Keratinocyte (primary cell): ENCODE measurements at regions not wholly inside any gene's neighbourhood (a gene's known extent, or its start where the extent isn't known, plus 50 kb on each side); places are given as distances from the start of the nearest gene placed in this dataset.

Source experiments
- DNase-seq: peaks from one replicate; pipeline ENCODE4 v3.0.0-alpha.2; 2011; ENCODE audit warnings: low read depth, missing footprints, low spot score
- FAIRE-seq: peaks from 2 replicates; lab custom pipeline; 2011; peaks lifted over from hg19 to GRCh38; lab: Jason Lieb, UNC
- H2AFZ ChIP-seq: 2 replicates; pipeline ENCODE4 v1.6.0; 2012; ENCODE audit warnings: low read length, control low read depth, inconsistent platforms; ENCODE audit not compliant: control insufficient read depth
- H3K27ac ChIP-seq: 2 replicates; pipeline ENCODE4 v1.5.1; 2011; ENCODE audit warnings: low read length; ENCODE audit not compliant: control insufficient read depth, insufficient read depth
- H3K27me3 ChIP-seq: 3 replicates; pipeline ENCODE4 v1.6.0; 2011; ENCODE audit warnings: low read length; ENCODE audit not compliant: control insufficient read depth, insufficient read depth; ENCODE audit errors: extremely low read depth
- H3K36me3 ChIP-seq, 2 experiments: 2 replicates in 1 of 2; 3 replicates in 1 of 2; pipeline ENCODE4 v1.5.1; 2011; ENCODE audit warnings: low read length in 2 of 2, mild to moderate bottlenecking in 1 of 2; ENCODE audit not compliant: control insufficient read depth in 2 of 2, insufficient read depth in 2 of 2; ENCODE audit errors: extremely low read depth in 1 of 2
- H3K4me1 ChIP-seq: 3 replicates; pipeline ENCODE4 v1.5.1; 2011; ENCODE audit warnings: low read length; ENCODE audit not compliant: control insufficient read depth, insufficient read depth; ENCODE audit errors: extremely low read depth
- H3K4me2 ChIP-seq: 3 replicates; pipeline ENCODE4 v1.6.0; 2011; ENCODE audit warnings: low read depth, low read length; ENCODE audit not compliant: control insufficient read depth, insufficient read depth; ENCODE audit errors: extremely low read depth
- H3K4me3 ChIP-seq, 3 experiments: fragments of 200-600 bp in 1 of 3; sonication (generic) in 1 of 3; 2 replicates in 2 of 3; 3 replicates in 1 of 3; pipeline ENCODE4 v1.5.1; 2011 to 2016; ENCODE audit warnings: low read length in 3 of 3, mild to moderate bottlenecking in 3 of 3, control low read depth in 2 of 3, inconsistent platforms in 1 of 3, low read depth in 1 of 3, mixed read lengths in 1 of 3, mixed run types in 1 of 3, moderate library complexity in 1 of 3; ENCODE audit not compliant: control insufficient read depth in 2 of 3, insufficient read depth in 2 of 3; ENCODE audit errors: extremely low read depth in 1 of 3
- H3K79me2 ChIP-seq: 2 replicates; pipeline ENCODE4 v1.6.0; 2012; ENCODE audit warnings: low read length; ENCODE audit not compliant: control insufficient read depth, insufficient read depth
- H3K9ac ChIP-seq: 3 replicates; pipeline ENCODE4 v1.6.0; 2011; ENCODE audit warnings: low read length; ENCODE audit not compliant: control insufficient read depth, insufficient read depth; ENCODE audit errors: extremely low read depth
- H3K9me1 ChIP-seq: 3 replicates; pipeline ENCODE4 v1.6.0; 2011; ENCODE audit warnings: low read length; ENCODE audit not compliant: control insufficient read depth, insufficient read depth; ENCODE audit errors: extremely low read depth
- H3K9me3 ChIP-seq: 2 replicates; pipeline ENCODE4 v1.5.1; 2012; ENCODE audit warnings: low read depth, low read length; ENCODE audit not compliant: control insufficient read depth
- H4K20me1 ChIP-seq: 3 replicates; pipeline ENCODE4 v1.6.0; 2011; ENCODE audit warnings: low read length; ENCODE audit not compliant: control insufficient read depth, insufficient read depth; ENCODE audit errors: extremely low read depth
- EZH2 ChIP-seq: IDR thresholded peaks from one replicate; pipeline ENCODE4 v1.6.1; 2012; ENCODE audit warnings: inconsistent platforms, mild to moderate bottlenecking, low read length, moderate library complexity
- dilution Hi-C: fragments of 300-500 bp; cut with MboI; formaldehyde crosslinking; loops from one replicate; pipeline ENCODE4 v1.7.0; 2020; ENCODE audit warnings: low sequenced_read_pairs; ENCODE audit not compliant: extremely low pct_ligation_motif_present
- TF ChIP-seq, protein P1 (sequence below), 3 experiments: IDR thresholded peaks in 1 of 3; conservative IDR thresholded peaks in 1 of 3; optimal IDR thresholded peaks in 1 of 3; 2 replicates in 2 of 3; 3 replicates in 1 of 3; pipeline versions ENCODE3 to v1.5.1; 2011; ENCODE audit warnings: low read length in 3 of 3, mild to moderate bottlenecking in 3 of 3, moderate library complexity in 2 of 3, control low read depth in 1 of 3, inconsistent platforms in 1 of 3; ENCODE audit not compliant: insufficient read depth in 2 of 3; ENCODE audit errors: extremely low read depth in 1 of 3

DNA sequence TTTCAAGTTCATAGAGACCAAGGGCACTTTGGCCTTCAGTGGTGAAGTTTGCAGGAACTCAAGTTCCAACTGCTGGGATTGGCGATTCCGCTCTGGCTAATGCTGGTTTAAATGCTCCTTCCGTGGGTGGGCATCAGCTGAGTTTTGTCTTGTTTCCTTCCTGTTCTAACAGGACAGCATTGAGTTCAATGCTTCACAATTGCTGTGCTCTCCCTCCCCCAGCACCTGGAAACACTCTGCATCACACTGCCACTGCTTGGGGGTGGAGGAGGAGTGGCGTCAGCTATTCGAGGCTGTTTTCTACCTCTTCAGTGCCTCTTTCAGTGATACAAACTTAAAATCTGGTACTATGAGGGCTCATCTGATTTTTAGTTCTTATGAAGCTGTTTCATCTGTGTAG, 634.9 kb downstream of the FSCB start:
- Histone ChIP-seq H4K20me1 (no peaks in the 10 kb centered on the region), H2AFZ (no peak overlapping the region), H3K9ac (no peak overlapping the region), H3K9me1 (no peaks in the 10 kb centered on the region), H3K4me1 (no peaks in the 10 kb centered on the region), H3K27me3 (no peaks in the 10 kb centered on the region), H3K27ac (no peak overlapping the region), H3K36me3 (no peaks in the 10 kb centered on the region), H3K9me3 (no peaks in the 10 kb centered on the region), H3K4me2 (no peak overlapping the region), H3K4me3 (no peak overlapping the region), H3K79me2 (no peaks in the 10 kb centered on the region)
- DNase-seq (no peak), FAIRE-seq (no peak)
- TF ChIP-seq, protein P1, sequence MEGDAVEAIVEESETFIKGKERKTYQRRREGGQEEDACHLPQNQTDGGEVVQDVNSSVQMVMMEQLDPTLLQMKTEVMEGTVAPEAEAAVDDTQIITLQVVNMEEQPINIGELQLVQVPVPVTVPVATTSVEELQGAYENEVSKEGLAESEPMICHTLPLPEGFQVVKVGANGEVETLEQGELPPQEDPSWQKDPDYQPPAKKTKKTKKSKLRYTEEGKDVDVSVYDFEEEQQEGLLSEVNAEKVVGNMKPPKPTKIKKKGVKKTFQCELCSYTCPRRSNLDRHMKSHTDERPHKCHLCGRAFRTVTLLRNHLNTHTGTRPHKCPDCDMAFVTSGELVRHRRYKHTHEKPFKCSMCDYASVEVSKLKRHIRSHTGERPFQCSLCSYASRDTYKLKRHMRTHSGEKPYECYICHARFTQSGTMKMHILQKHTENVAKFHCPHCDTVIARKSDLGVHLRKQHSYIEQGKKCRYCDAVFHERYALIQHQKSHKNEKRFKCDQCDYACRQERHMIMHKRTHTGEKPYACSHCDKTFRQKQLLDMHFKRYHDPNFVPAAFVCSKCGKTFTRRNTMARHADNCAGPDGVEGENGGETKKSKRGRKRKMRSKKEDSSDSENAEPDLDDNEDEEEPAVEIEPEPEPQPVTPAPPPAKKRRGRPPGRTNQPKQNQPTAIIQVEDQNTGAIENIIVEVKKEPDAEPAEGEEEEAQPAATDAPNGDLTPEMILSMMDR (optimal IDR thresholded peaks at IDR 0.05 in 1 of 3, IDR thresholded peaks at IDR 0.05 in 1 of 3, conservative IDR thresholded peaks at IDR 0.05 in 1 of 3; ENCODE audit: extremely low read depth in 1 of 3, insufficient read depth in 2 of 3, low read length in 3 of 3): no peak
- no peak for TF ChIP-seq EZH2
- dilution Hi-C loops: no loop called here

DNA sequence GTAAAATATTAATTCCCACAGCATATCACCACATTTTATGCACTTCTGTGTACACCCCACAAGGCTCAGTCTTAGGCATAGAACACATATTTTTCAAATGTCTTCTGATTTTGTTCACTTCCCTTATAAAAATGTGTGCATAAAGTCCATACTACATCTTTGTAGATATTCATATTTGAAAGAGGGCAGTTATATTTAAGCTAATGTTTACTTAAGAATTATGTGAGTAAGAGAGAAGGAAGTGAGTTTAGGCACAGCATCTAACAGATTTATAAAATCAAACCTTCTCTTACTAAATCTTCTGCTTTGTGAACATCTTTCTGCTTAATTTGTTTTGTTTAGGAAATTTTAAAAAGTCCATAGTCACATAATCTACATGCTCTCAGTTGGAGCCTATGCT, 648.1 kb downstream of the FSCB start:
- no peaks in the 10 kb centered on the region for H3K9me1 ChIP-seq
- no peaks in the 10 kb centered on the region for H4K20me1 ChIP-seq
- H3K4me1 ChIP-seq: no peaks in the 10 kb centered on the region
- H3K36me3 ChIP-seq: no peaks in the 10 kb centered on the region
- DNase-seq (no peak), FAIRE-seq (no peak)
- no peak overlapping the region for H3K4me3 ChIP-seq
- no peaks in the 10 kb centered on the region for H3K9me3 ChIP-seq
- no peak overlapping the region for H3K9ac ChIP-seq
- H3K27ac ChIP-seq: no peak overlapping the region
- H2AFZ ChIP-seq: no peak overlapping the region
- dilution Hi-C loops: no loop called here
- no peak overlapping the region for H3K4me2 ChIP-seq
- H3K27me3 ChIP-seq: no peaks in the 10 kb centered on the region
- H3K79me2 ChIP-seq: no peaks in the 10 kb centered on the region
- TF ChIP-seq EZH2: no peak
- TF ChIP-seq, protein P1 (optimal IDR thresholded peaks at IDR 0.05 in 1 of 3, IDR thresholded peaks at IDR 0.05 in 1 of 3, conservative IDR thresholded peaks at IDR 0.05 in 1 of 3; ENCODE audit: extremely low read depth in 1 of 3, insufficient read depth in 2 of 3, low read length in 3 of 3): no peak
